Panc1 (cell line): ENCODE measurements at regions not wholly inside any gene's neighbourhood (a gene's known extent, or its start where the extent isn't known, plus 50 kb on each side); places are given as distances from the start of the nearest gene placed in this dataset.
A peak's percentile ranks its signal among the peaks of the same experiment; 100 is the strongest.

Experiments
- ATAC-seq: fragments of 200-7000 bp; cut with Tn5 transposase; 2 replicates; pipeline ENCODE4 v1.9.1; 2020; ENCODE audit warnings: mild to moderate bottlenecking, moderate library complexity
- BruUV-seq: library from RNA; stranded (reverse); fragments of 400-500 nt; replicated peaks from 2 replicates; lab custom pipeline; 2021; lab: Mats Ljungman, UMichigan
- CTCF ChIA-PET: fragments of 300-600 bp; sonication (Branson Sonifier 250); formaldehyde crosslinking; loops from one replicate; lab custom pipeline; 2022; ENCODE audit warnings: antibody characterized with exemption; lab: Charles Lee
- POLR2A ChIA-PET: fragments of 300-600 bp; sonication (Branson Sonifier 250); formaldehyde crosslinking; loops from one replicate; lab custom pipeline; 2022; ENCODE audit warnings: antibody characterized with exemption; lab: Charles Lee
- DNase-seq: peaks from one replicate; pipeline ENCODE4 v3.0.0-alpha.2; 2010; ENCODE audit warnings: low read depth, low spot score
- H3K27ac ChIP-seq: 2 replicates; pipeline ENCODE4 v1.5.1; 2011; ENCODE audit warnings: mild to moderate bottlenecking, low read length, inconsistent platforms
- H3K27me3 ChIP-seq: fragments of 200-500 bp; sonication (Bioruptor generic); 2 replicates; pipeline ENCODE4 v1.6.0; 2014; ENCODE audit warnings: low read length, inconsistent platforms; ENCODE audit not compliant: control insufficient read depth, insufficient read depth
- H3K36me3 ChIP-seq: fragments of 200-500 bp; sonication (Bioruptor generic); 2 replicates; pipeline ENCODE4 v1.5.1; 2014; ENCODE audit warnings: inconsistent platforms, mild to moderate bottlenecking, low read length, moderate library complexity; ENCODE audit not compliant: control insufficient read depth, insufficient read depth
- H3K4me1 ChIP-seq: 2 replicates; pipeline ENCODE4 v1.5.1; 2011; ENCODE audit warnings: inconsistent platforms, mild to moderate bottlenecking, low read length, moderate library complexity; ENCODE audit not compliant: control insufficient read depth, insufficient read depth
- H3K4me3 ChIP-seq, 2 experiments: 2 replicates each; pipeline ENCODE4 v1.5.1; 2011 to 2012; ENCODE audit warnings: low read depth in 2 of 2, low read length in 2 of 2, mild to moderate bottlenecking in 2 of 2, inconsistent platforms in 1 of 2, moderate library complexity in 1 of 2
- H3K9me3 ChIP-seq: fragments of 200-500 bp; sonication (Bioruptor generic); 2 replicates; pipeline ENCODE4 v1.5.1; 2014; ENCODE audit warnings: low read depth, mild to moderate bottlenecking, inconsistent platforms, low read length, moderate library complexity; ENCODE audit not compliant: control insufficient read depth, insufficient read depth
- CTCF ChIP-seq: fragments of 450-650 bp; IDR thresholded peaks from 2 replicates; pipeline ENCODE4 v1.5.1; 2017; ENCODE audit warnings: mild to moderate bottlenecking
- POLR2AphosphoS5 ChIP-seq: IDR thresholded peaks from 2 replicates; pipeline ENCODE4 v1.6.1; 2012; ENCODE audit warnings: mild to moderate bottlenecking, low read depth, low read length, moderate library complexity
- SIN3A ChIP-seq: IDR thresholded peaks from 2 replicates; pipeline ENCODE4 v1.6.1; 2012; ENCODE audit warnings: low read depth, mild to moderate bottlenecking, low read length, moderate library complexity, borderline replicate concordance; ENCODE audit not compliant: insufficient read depth
- TCF7L2 ChIP-seq: IDR thresholded peaks from 2 replicates; pipeline ENCODE4 v1.6.1; 2011; ENCODE audit warnings: mild to moderate bottlenecking, low read depth, low read length, inconsistent platforms
- in situ Hi-C: cut with HindIII; loops from 2 replicates; pipeline ENCODE4 v1.10.0; 2016; ENCODE audit warnings: low sequenced_read_pairs, low pct_unique_long_range_greater_than_20kb
- intact Hi-C: fragments of 100-400 bp; cut with micrococcal nuclease; formaldehyde crosslinking; loops from one replicate; pipeline ENCODE4 v1.10.0; 2022; ENCODE audit not compliant: unreplicated experiment
- TF ChIP-seq, protein P1 (sequence below), 2 experiments: IDR thresholded peaks; 2 replicates each; pipeline ENCODE4 v1.6.1; 2011 to 2012; ENCODE audit warnings: low read depth in 2 of 2, control low read depth in 1 of 2, low read length in 1 of 2, mild to moderate bottlenecking in 1 of 2, moderate library complexity in 1 of 2; ENCODE audit not compliant: insufficient read depth in 1 of 2

GRCh38 chr4:123666486-123666885 is 269.9 kb downstream of the SPRY1 start:
- in situ Hi-C loops = no loop called here
- H3K9me3 ChIP-seq = no peaks in the 10 kb centered on the region
- H3K36me3 ChIP-seq = no peaks in the 10 kb centered on the region
- ChIA-PET CTCF (no interaction called here), POLR2A (no interaction called here)
- intact Hi-C loops = loop anchor here (10.0 kb wide), 1 partner anchor 252 kb away; no protein-coding TSS in a partner anchor
- no peak overlapping the region for H3K4me3 ChIP-seq
- TF ChIP-seq SIN3A = no peak
- TF ChIP-seq TCF7L2 = no peak
- TF ChIP-seq POLR2AphosphoS5 = no peak
- no peak for TF ChIP-seq CTCF
- TF ChIP-seq, protein P1, sequence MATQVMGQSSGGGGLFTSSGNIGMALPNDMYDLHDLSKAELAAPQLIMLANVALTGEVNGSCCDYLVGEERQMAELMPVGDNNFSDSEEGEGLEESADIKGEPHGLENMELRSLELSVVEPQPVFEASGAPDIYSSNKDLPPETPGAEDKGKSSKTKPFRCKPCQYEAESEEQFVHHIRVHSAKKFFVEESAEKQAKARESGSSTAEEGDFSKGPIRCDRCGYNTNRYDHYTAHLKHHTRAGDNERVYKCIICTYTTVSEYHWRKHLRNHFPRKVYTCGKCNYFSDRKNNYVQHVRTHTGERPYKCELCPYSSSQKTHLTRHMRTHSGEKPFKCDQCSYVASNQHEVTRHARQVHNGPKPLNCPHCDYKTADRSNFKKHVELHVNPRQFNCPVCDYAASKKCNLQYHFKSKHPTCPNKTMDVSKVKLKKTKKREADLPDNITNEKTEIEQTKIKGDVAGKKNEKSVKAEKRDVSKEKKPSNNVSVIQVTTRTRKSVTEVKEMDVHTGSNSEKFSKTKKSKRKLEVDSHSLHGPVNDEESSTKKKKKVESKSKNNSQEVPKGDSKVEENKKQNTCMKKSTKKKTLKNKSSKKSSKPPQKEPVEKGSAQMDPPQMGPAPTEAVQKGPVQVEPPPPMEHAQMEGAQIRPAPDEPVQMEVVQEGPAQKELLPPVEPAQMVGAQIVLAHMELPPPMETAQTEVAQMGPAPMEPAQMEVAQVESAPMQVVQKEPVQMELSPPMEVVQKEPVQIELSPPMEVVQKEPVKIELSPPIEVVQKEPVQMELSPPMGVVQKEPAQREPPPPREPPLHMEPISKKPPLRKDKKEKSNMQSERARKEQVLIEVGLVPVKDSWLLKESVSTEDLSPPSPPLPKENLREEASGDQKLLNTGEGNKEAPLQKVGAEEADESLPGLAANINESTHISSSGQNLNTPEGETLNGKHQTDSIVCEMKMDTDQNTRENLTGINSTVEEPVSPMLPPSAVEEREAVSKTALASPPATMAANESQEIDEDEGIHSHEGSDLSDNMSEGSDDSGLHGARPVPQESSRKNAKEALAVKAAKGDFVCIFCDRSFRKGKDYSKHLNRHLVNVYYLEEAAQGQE (IDR thresholded peaks at IDR 0.05; ENCODE audit: insufficient read depth in 1 of 2, low read depth in 2 of 2, low read length in 1 of 2) = no peak
- 0 out of 2 replicates have a peak overlapping the region, but pooled peaks have one; percentile 44 for H3K27ac ChIP-seq
- DNase-seq = no peak
- no peaks in the 10 kb centered on the region for H3K4me1 ChIP-seq
- H3K27me3 ChIP-seq = no peaks in the 10 kb centered on the region
- no TSS peak for BruUV-seq
- ATAC-seq = no peak

DNA sequence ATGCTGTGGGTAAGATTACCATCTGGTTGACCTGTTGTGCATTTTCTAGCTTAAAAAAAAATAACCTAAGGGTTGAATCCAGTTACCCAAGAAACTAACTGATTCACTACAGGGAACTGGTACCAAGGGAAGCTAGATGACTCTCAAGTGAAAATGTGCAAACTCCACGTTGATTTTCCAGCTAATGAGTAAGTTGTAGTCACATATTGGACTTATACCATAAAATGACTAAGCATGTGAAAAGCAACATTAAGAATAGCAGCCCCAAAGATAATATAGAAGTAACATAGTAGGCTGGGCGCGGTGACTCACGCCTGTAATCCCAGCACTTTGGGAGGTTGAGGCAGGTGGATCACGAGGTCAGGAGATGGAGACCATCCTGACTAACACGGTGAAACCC is 270.9 kb downstream of the SPRY1 start:
- CTCF ChIA-PET = interaction anchor here (0.8 kb wide), 1 partner anchor 842 kb away, joined by 3 read pairs; no protein-coding TSS in a partner anchor
- no peak for ATAC-seq
- Histone ChIP-seq H3K36me3 (no peaks in the 10 kb centered on the region), H3K27me3 (no peaks in the 10 kb centered on the region), H3K27ac (no peak overlapping the region; the same call in 1 of the 2 replicates), H3K4me3 (no peak overlapping the region), H3K9me3 (no peaks in the 10 kb centered on the region), H3K4me1 (no peaks in the 10 kb centered on the region)
- intact Hi-C loops = loop anchor here (10.0 kb wide), 1 partner anchor 253 kb away; no protein-coding TSS in a partner anchor
- in situ Hi-C loops = no loop called here
- no TSS peak for BruUV-seq
- POLR2A ChIA-PET = no interaction called here
- TF ChIP-seq POLR2AphosphoS5 (no peak), CTCF (no peak), SIN3A (no peak)
- DNase-seq = no peak
